Sigmoid colon (tissue), 4 donors: ENCODE measurements at regions not wholly inside any gene's neighbourhood (a gene's known extent, or its start where the extent isn't known, plus 50 kb on each side); places are given as distances from the start of the nearest gene placed in this dataset.

Source experiments
- CTCF ChIP-seq, 4 experiments: fragments of 450-650 bp in 3 of 4; fragments of 200-600 bp in 1 of 4; IDR thresholded peaks; one replicate each; pipeline ENCODE4 v1.5.1; 2016 to 2019; ENCODE audit warnings: antibody characterized with exemption in 4 of 4, mild to moderate bottlenecking in 3 of 4, moderate library complexity in 2 of 4
- POLR2AphosphoS5 ChIP-seq, 4 donors: sonication (generic); formaldehyde crosslinking; IDR thresholded peaks; one replicate each; pipeline ENCODE4 v1.6.1; 2017; ENCODE audit warnings: antibody characterized with exemption in 4 of 4

GRCh38 chr14:105943973-105944602 lies 417.7 kb downstream of the TMEM121 start:
- no peak for TF ChIP-seq POLR2AphosphoS5 (IDR thresholded peaks at IDR 0.05)
- TF ChIP-seq CTCF (IDR thresholded peaks at IDR 0.05): no peak
